HEK293 (cell line): ENCODE measurements at regions not wholly inside any gene's neighbourhood (a gene's known extent, or its start where the extent isn't known, plus 50 kb on each side); places are given as distances from the start of the nearest gene placed in this dataset.

Experiments
- CTCF ChIA-PET: fragments of 350-600 bp; formaldehyde crosslinking; extraction: SDS; loops from one replicate; lab custom pipeline; 2021; ENCODE audit warnings: antibody characterized with exemption; lab: Yijun Ruan, JAX
- POLR2A ChIA-PET: fragments of 300-600 bp; formaldehyde crosslinking; extraction: SDS; loops from one replicate; lab custom pipeline; 2020; ENCODE audit warnings: antibody characterized with exemption, inconsistent platforms; lab: Yijun Ruan, JAX
- H3K27ac ChIP-seq: fragments of 200-500 bp; sonication (Bioruptor generic); 2 replicates; pipeline ENCODE4 v1.5.1; 2014; ENCODE audit warnings: low read depth, low read length, control low read depth, inconsistent platforms; ENCODE audit errors: extremely low read depth
- H3K36me3 ChIP-seq, 2 experiments: fragments of 200-500 bp in 1 of 2; sonication (Bioruptor generic) in 1 of 2; 1 replicate in 1 of 2; 2 replicates in 1 of 2; pipeline ENCODE4 v1.5.1; 2014 to 2017; ENCODE audit warnings: inconsistent platforms in 2 of 2, low read length in 2 of 2; ENCODE audit not compliant: control insufficient read depth in 2 of 2, insufficient read depth in 1 of 2
- H3K4me1 ChIP-seq: fragments of 200-500 bp; sonication (Bioruptor generic); 2 replicates; pipeline ENCODE4 v1.5.1; 2014; ENCODE audit warnings: mild to moderate bottlenecking, low read length, inconsistent platforms; ENCODE audit not compliant: control insufficient read depth, insufficient read depth
- H3K4me3 ChIP-seq: 2 replicates; pipeline ENCODE4 v1.5.1; 2011; ENCODE audit warnings: low read depth, mild to moderate bottlenecking, control low read depth, low read length, moderate library complexity
- H3K9me3 ChIP-seq: fragments of 200-500 bp; sonication (Bioruptor generic); 2 replicates; pipeline ENCODE4 v1.5.1; 2014; ENCODE audit warnings: low read depth, low read length, inconsistent platforms; ENCODE audit not compliant: control insufficient read depth, insufficient read depth
- FEZF1 ChIP-seq: fragments of 450-650 bp; formaldehyde crosslinking; IDR thresholded peaks from 2 replicates; pipeline ENCODE4 v1.5.1; 2016; ENCODE audit warnings: missing biosample characterization, missing genetic modification characterization
- GLI4 ChIP-seq: fragments of 450-650 bp; formaldehyde crosslinking; IDR thresholded peaks from 2 replicates; pipeline ENCODE4 v1.5.1; 2016; ENCODE audit warnings: missing biosample characterization, missing genetic modification characterization
- HOXC10 ChIP-seq: sonication (generic); formaldehyde crosslinking; IDR thresholded peaks from 2 replicates; pipeline ENCODE4 v1.8.1; 2023; ENCODE audit warnings: mild to moderate bottlenecking, missing genetic modification reagents
- OVOL3 ChIP-seq: fragments of 450-650 bp; formaldehyde crosslinking; IDR thresholded peaks from 2 replicates; pipeline ENCODE4 v1.5.1; 2016; ENCODE audit warnings: missing biosample characterization, missing genetic modification characterization
- SP3 ChIP-seq: fragments of 450-650 bp; formaldehyde crosslinking; IDR thresholded peaks from 2 replicates; pipeline ENCODE4 v1.5.1; 2016; ENCODE audit warnings: missing biosample characterization, missing genetic modification characterization
- SP7 ChIP-seq: fragments of 450-650 bp; formaldehyde crosslinking; IDR thresholded peaks from 2 replicates; pipeline ENCODE4 v1.5.1; 2016; ENCODE audit warnings: missing biosample characterization, missing genetic modification characterization
- TCF7L2 ChIP-seq: IDR thresholded peaks from 2 replicates; pipeline ENCODE4 v1.6.1; 2011; ENCODE audit warnings: low read depth, mild to moderate bottlenecking, inconsistent platforms, low read length, moderate library complexity, borderline replicate concordance
- ZBTB1 ChIP-seq: fragments of 450-650 bp; formaldehyde crosslinking; IDR thresholded peaks from 2 replicates; pipeline ENCODE4 v1.5.1; 2016; ENCODE audit warnings: missing biosample characterization, missing genetic modification characterization
- ZFHX2 ChIP-seq: fragments of 450-650 bp; formaldehyde crosslinking; conservative IDR thresholded peaks from 2 replicates; pipeline ENCODE4 v1.5.1; 2016; ENCODE audit warnings: missing biosample characterization, missing genetic modification characterization
- ZIC2 ChIP-seq: fragments of 450-650 bp; formaldehyde crosslinking; IDR thresholded peaks from 2 replicates; pipeline ENCODE4 v1.5.1; 2016; ENCODE audit warnings: missing biosample characterization, missing genetic modification characterization
- ZNF155 ChIP-seq: fragments of 450-650 bp; formaldehyde crosslinking; IDR thresholded peaks from 2 replicates; pipeline ENCODE4 v1.5.1; 2016; ENCODE audit warnings: missing biosample characterization, missing genetic modification characterization
- ZNF174 ChIP-seq: fragments of 450-650 bp; formaldehyde crosslinking; IDR thresholded peaks from 2 replicates; pipeline ENCODE4 v1.5.0; 2017; ENCODE audit warnings: missing biosample characterization, mild to moderate bottlenecking, missing genetic modification characterization
- ZNF274 ChIP-seq, 2 experiments: fragments of 200-500 bp in 1 of 2; fragments of 450-650 bp in 1 of 2; sonication (Bioruptor generic) in 1 of 2; formaldehyde crosslinking in 1 of 2; IDR thresholded peaks; 2 replicates each; pipeline versions ENCODE4 v1.5.1 to v1.6.1; 2014 to 2016; ENCODE audit warnings: borderline replicate concordance in 1 of 2, inconsistent platforms in 1 of 2, low read length in 1 of 2, missing biosample characterization in 1 of 2, missing genetic modification characterization in 1 of 2
- ZNF280D ChIP-seq: fragments of 450-650 bp; formaldehyde crosslinking; IDR thresholded peaks from 2 replicates; pipeline ENCODE4 v1.5.1; 2016; ENCODE audit warnings: missing biosample characterization, missing genetic modification characterization
- ZNF324 ChIP-seq: fragments of 450-650 bp; formaldehyde crosslinking; IDR thresholded peaks from 2 replicates; pipeline ENCODE4 v1.5.1; 2016; ENCODE audit warnings: missing biosample characterization, missing genetic modification characterization
- ZNF350 ChIP-seq: fragments of 450-650 bp; formaldehyde crosslinking; IDR thresholded peaks from 2 replicates; pipeline ENCODE4 v1.5.0; 2017; ENCODE audit warnings: missing biosample characterization, mild to moderate bottlenecking, missing genetic modification characterization
- ZNF426 ChIP-seq: fragments of 450-650 bp; formaldehyde crosslinking; IDR thresholded peaks from 2 replicates; pipeline ENCODE4 v1.5.1; 2017; ENCODE audit warnings: missing biosample characterization, missing genetic modification characterization, mild to moderate bottlenecking, inconsistent platforms, moderate library complexity
- ZNF473 ChIP-seq: fragments of 450-650 bp; formaldehyde crosslinking; IDR thresholded peaks from 2 replicates; pipeline ENCODE4 v1.5.1; 2017; ENCODE audit warnings: missing biosample characterization, missing genetic modification characterization
- ZNF549 ChIP-seq: fragments of 450-650 bp; IDR thresholded peaks from 2 replicates; pipeline ENCODE4 v1.5.1; 2018; ENCODE audit warnings: missing biosample characterization, missing genetic modification characterization, mild to moderate bottlenecking, inconsistent platforms, moderate library complexity
- ZNF558 ChIP-seq: fragments of 450-650 bp; formaldehyde crosslinking; IDR thresholded peaks from 2 replicates; pipeline ENCODE4 v1.5.1; 2016; ENCODE audit warnings: missing biosample characterization, missing genetic modification characterization
- ZNF580 ChIP-seq: fragments of 450-650 bp; formaldehyde crosslinking; IDR thresholded peaks from 2 replicates; pipeline ENCODE4 v1.5.1; 2016; ENCODE audit warnings: missing biosample characterization, missing genetic modification characterization
- ZNF626 ChIP-seq: fragments of 450-650 bp; sonication (Bioruptor Pico); formaldehyde crosslinking; IDR thresholded peaks from 2 replicates; pipeline ENCODE4 v1.5.1; 2018; ENCODE audit warnings: missing biosample characterization, missing genetic modification characterization, inconsistent platforms
- ZNF629 ChIP-seq: fragments of 450-650 bp; formaldehyde crosslinking; IDR thresholded peaks from 2 replicates; pipeline ENCODE4 v1.5.1; 2017; ENCODE audit warnings: missing biosample characterization, missing genetic modification characterization
- ZNF837 ChIP-seq: fragments of 450-650 bp; formaldehyde crosslinking; IDR thresholded peaks from 2 replicates; pipeline ENCODE4 v1.5.1; 2016; ENCODE audit warnings: missing biosample characterization, missing genetic modification characterization
- TF ChIP-seq, protein P1 (sequence below): fragments of 450-650 bp; formaldehyde crosslinking; IDR thresholded peaks from 2 replicates; pipeline ENCODE4 v1.5.1; 2017; ENCODE audit warnings: missing biosample characterization, missing genetic modification characterization
- TF ChIP-seq, protein P2 (sequence below): fragments of 450-650 bp; formaldehyde crosslinking; IDR thresholded peaks from 2 replicates; pipeline ENCODE4 v1.5.1; 2016; ENCODE audit warnings: missing biosample characterization, missing genetic modification characterization

- Histone ChIP-seq H3K27ac (no peak overlapping the region), H3K9me3 (no peaks in the 10 kb centered on the region), H3K4me3 (no peak overlapping the region), H3K36me3 (no peaks in the 10 kb centered on the region), H3K4me1 (no peaks in the 10 kb centered on the region)
- ChIA-PET CTCF (no interaction called here), POLR2A (no interaction called here)
- TF ChIP-seq ZNF558 (tag by site-specific recombination) (no peak), SP7 (tag by site-specific recombination) (no peak), ZNF629 (tag by site-specific recombination) (no peak), ZBTB1 (tag by site-specific recombination) (no peak), ZNF549 (tag by site-specific recombination) (no peak), ZNF174 (no peak), ZNF626 (no peak), ZNF350 (no peak), ZNF324 (tag by site-specific recombination) (no peak), GLI4 (no peak), ZNF274 (IDR thresholded peaks at IDR 0.05; ENCODE audit: low read length) (no peak), ZNF274 (tag by site-specific recombination; IDR thresholded peaks at IDR 0.05; ENCODE audit: borderline replicate concordance) (no peak), FEZF1 (no peak), ZNF426 (tag by site-specific recombination) (no peak), TCF7L2 (no peak), ZNF280D (tag by site-specific recombination) (no peak)
- TF ChIP-seq, protein P1, sequence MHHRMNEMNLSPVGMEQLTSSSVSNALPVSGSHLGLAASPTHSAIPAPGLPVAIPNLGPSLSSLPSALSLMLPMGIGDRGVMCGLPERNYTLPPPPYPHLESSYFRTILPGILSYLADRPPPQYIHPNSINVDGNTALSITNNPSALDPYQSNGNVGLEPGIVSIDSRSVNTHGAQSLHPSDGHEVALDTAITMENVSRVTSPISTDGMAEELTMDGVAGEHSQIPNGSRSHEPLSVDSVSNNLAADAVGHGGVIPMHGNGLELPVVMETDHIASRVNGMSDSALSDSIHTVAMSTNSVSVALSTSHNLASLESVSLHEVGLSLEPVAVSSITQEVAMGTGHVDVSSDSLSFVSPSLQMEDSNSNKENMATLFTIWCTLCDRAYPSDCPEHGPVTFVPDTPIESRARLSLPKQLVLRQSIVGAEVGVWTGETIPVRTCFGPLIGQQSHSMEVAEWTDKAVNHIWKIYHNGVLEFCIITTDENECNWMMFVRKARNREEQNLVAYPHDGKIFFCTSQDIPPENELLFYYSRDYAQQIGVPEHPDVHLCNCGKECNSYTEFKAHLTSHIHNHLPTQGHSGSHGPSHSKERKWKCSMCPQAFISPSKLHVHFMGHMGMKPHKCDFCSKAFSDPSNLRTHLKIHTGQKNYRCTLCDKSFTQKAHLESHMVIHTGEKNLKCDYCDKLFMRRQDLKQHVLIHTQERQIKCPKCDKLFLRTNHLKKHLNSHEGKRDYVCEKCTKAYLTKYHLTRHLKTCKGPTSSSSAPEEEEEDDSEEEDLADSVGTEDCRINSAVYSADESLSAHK (tag by site-specific recombination) = no peak
These were observed 252.3 kb upstream of the PPP2R2D start for GRCh38 chr10:131648386-131649020.

- Histone ChIP-seq H3K9me3 (no peaks in the 10 kb centered on the region), H3K4me3 (no peak overlapping the region), H3K36me3 (no peaks in the 10 kb centered on the region), H3K27ac (no peak overlapping the region), H3K4me1 (no peaks in the 10 kb centered on the region)
- POLR2A ChIA-PET = no interaction called here
- CTCF ChIA-PET = no interaction called here
- TF ChIP-seq HOXC10 (CRISPR knock-in tag) (no peak), ZNF155 (tag by site-specific recombination) (no peak), ZNF473 (tag by site-specific recombination) (no peak), ZFHX2 (tag by site-specific recombination) (no peak), ZNF837 (tag by site-specific recombination) (no peak), SP3 (tag by site-specific recombination) (no peak), ZNF580 (tag by site-specific recombination) (no peak), ZIC2 (no peak), OVOL3 (tag by site-specific recombination) (no peak)
- TF ChIP-seq, protein P2, sequence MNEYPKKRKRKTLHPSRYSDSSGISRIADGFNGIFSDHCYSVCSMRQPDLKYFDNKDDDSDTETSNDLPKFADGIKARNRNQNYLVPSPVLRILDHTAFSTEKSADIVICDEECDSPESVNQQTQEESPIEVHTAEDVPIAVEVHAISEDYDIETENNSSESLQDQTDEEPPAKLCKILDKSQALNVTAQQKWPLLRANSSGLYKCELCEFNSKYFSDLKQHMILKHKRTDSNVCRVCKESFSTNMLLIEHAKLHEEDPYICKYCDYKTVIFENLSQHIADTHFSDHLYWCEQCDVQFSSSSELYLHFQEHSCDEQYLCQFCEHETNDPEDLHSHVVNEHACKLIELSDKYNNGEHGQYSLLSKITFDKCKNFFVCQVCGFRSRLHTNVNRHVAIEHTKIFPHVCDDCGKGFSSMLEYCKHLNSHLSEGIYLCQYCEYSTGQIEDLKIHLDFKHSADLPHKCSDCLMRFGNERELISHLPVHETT (tag by site-specific recombination) = no peak
These were observed 251.2 kb upstream of the PPP2R2D start for GRCh38 chr10:131649617-131650016.
